Transverse colon (tissue), 3 donors: ENCODE measurements at regions not wholly inside any gene's neighbourhood (a gene's known extent, or its start where the extent isn't known, plus 50 kb on each side); places are given as distances from the start of the nearest gene placed in this dataset.

Experiments
- CTCF ChIP-seq, 5 experiments: fragments of 200-600 bp in 3 of 5; fragments of 450-650 bp in 2 of 5; sonication (generic) in 3 of 5; IDR thresholded peaks; 1 replicate in 2 of 5; 2 replicates in 3 of 5; pipeline ENCODE4 v1.5.1; 2016 to 2017; ENCODE audit warnings: antibody characterized with exemption in 5 of 5, inconsistent platforms in 3 of 5, mild to moderate bottlenecking in 2 of 5, moderate library complexity in 1 of 5
- POLR2A ChIP-seq: fragments of 450-650 bp; IDR thresholded peaks from one replicate; pipeline ENCODE4 v1.6.1; 2016; ENCODE audit warnings: antibody characterized with exemption, mild to moderate bottlenecking, moderate library complexity

GRCh38 chr13:47862841-47863240, 138.2 kb downstream of the SUCLA2 start:
- TF ChIP-seq CTCF (IDR thresholded peaks at IDR 0.05) (no peak), POLR2A (no peak)
